AG08396 (cell line): ENCODE measurements at regions not wholly inside any gene's neighbourhood (a gene's known extent, or its start where the extent isn't known, plus 50 kb on each side); places are given as distances from the start of the nearest gene placed in this dataset.

Experiments
- DNase-seq: peaks from one replicate; pipeline ENCODE4 v3.0.0; 2012; ENCODE audit warnings: low spot score, mixed read lengths

DNA sequence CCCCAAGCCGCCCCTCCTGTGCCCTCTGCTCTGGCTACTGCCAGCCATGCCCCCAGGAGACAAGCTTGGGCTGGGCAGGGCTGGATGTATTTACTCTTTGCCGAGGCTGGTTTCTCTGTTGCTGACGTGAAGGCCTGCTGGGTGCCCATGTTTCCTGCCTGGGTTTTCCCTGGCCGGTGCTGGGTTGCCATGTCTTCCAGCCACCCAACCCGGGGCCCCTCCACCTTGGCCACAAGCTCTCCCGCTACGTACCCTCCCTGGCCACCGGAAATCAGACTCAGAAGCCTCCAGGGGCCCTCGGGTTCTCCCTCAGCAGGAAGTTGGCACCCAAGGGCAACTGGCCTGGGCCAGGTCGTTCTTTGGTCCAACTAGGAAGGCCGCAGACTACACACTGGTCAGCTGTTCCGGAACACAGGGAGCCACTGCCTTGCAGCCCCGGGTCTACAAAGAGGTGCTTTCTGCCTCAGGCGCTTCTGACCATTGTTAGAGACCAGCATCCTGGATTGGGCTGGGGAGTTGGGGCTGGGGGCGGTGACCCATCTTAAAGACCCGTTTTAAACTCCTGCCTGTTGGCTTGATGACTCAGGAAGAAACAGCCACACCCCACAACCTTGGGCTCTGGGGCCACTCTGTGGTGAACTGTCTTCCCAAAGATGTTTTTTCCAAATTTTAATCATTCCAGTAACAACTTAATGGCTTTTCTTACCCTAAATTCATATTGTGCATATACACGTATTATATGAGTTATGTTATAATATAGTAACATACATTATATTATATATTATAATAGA, 71.2 kb upstream of the RUNX3 start:
- DNase-seq, result no peak

DNA sequence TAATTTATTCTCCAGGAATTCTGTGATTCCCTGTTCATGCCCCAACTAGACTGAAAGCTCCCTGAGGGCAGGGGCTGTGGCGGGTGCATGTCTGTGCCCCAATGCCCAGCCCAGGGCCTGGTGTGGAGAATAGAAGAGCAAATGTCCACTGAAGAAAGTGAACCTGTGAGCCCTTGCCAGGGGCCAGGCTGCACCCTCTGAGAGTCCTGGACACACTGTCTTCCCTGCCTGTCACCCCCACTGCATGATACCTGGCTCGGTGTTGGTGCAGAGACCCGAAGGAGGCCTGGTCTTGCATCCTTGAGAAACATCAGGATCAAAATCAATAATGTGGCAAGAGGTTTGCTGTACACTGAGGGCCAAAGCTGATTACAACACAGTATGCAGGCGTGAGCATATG, 69.8 kb upstream of the RUNX3 start:
- DNase-seq, result no peak

DNA sequence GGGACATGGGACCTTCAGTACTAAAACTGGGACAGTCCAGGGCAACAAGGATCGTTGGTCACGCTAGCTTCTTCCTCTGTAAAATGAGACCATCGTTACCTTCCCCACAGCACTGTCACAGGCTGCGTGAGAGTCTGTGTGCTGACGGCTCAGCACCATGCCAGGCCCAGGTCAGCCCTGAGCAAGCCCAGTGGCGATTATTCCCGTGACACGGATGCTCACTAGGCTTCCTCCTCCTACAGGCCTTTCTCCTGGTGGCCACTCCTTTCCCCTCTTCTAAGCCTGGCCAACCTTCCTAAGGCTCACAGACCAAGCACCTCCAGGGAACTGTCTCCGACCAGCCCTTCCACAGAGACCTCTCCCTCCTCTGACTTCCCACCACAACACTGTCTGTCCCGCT, 69.3 kb upstream of the RUNX3 start:
- no peak for DNase-seq

DNA sequence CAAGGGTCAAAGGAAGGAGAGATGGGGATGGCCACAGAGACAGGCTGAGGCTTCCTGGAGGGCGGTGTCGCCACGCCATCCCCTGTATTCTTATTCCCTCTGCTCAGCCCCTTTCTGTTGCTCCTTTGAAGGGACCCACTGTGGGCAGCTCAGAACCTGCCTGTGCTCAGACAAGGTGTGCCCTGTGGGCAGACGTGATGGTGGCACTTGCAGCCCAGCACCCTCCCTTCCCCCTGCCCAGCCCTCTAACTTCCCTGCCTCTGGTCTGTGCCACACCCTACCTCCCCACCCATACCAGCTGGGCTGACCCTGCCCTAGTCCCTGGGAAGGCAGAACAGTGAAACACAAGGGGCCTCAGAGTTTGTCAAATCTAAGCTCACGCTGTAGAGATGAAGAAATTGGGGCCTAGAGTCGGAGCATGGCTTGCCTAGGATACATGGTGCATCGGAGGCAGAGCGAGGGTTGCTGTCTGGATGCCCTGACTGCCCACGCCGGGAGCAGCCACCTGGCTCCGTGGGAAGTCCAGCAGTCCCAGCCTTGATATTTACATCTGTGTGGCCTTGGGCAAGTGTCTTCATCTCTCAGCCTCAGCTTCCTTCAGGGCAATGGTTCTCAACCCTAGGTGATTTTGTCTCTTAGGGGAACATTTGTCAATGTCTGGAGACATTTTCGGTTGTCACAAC, 68.6 kb upstream of the RUNX3 start:
- no peak for DNase-seq

DNA sequence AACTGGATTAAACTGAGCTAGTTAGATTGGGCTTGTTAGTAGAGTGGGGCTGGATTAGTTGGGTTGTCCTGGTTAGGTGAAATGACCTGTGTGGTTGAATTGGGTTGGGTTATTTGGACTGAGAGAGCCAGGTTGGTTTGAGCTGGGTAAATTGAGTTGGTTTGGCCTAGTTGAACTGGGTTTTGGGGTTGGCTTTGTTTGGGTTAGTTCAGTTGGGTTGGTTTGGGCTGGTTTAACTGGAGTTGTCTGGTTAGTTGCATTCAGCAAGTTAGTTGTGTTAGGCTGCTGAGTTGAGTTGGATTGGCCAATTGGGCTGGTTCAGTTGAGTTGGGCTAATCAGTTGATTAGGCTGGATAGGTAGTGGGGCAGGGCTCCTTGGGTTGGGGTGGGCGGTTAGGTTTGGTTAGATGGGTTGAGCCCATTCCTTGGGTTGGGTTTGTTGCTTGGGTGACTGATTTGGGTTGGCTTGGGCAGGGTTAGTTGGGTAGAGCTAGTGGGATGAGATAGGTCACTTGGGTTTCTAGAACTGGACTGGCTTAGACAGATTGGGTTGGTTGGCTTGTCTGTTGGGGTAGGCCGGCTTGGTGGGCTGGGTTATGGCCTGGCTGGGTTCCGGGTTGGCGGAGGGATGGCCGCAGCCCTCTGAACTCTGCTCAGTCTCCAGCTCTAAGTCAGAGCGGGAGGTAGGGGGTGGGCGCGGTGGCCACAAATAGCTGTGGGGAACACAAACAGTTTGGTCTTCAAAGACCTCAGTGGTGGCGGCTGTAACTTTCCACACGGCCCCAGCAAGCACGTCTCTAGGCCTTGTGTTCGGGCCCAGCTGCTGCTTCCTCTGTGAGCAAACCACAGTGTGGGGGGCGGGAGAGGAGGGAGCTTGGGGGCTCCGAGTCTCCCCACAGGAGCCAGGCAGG, 67.2 kb upstream of the RUNX3 start:
- no peak for DNase-seq

DNA sequence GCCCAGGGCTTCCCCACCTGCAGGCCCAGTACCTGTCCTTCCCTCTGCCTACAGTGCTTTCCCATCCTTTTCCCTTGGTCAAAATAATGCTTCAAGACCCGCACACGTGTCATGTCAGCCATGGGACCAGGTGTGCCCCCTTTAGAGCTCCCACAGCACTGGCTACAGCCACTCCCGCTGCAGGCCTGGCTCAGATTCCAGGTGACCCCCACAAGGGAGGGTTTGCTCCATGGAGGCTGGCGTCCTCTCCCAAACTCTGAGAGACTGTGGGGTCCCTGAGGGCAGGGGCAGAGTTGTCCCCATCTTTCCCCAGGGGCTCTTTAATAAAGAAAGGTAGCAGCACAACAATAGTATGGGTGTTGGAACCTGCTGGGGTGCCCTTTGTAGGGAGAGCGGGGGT, 66.4 kb upstream of the RUNX3 start:
- no peak for DNase-seq

DNA sequence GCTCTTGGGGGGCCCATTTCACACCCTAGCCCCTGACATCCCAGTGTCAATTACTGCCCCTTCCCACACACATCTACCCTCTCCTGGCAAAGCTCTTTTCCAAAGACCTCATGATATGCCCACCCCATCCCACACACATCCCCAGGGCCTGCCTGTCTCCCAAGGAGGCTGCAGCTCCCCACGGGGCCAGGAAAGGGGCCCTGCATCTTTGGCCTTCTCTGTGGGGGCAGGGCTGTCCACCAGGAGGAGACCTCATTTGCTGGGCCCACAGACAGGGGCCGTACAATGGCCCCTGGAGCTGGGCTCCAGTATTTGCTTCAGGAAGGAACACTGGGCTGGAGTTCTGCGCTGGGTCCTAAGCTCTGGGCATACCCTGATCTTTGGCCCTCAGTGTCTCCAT, 65.6 kb upstream of the RUNX3 start:
- no peak for DNase-seq

DNA sequence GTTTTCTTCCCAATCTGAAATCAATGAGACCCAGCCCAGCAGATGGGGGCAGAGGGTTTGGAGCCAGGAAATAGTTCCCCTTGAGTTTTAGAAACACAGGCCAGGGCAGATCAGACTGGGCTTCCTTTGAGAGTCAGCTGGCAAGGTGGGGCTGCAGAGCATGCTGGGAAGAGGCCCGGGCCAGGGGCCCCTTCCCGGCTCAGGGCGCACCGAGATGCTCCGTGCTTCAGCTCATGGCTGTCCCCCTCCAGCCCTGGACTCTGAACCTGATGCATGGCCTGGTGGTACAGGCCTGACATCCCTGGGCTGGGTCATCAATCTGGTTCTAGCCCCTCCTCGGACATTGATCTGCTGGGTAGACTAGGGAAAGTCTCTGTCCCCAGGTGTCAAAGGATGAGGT, 65.1 kb upstream of the RUNX3 start:
- DNase-seq, result no peak

DNA sequence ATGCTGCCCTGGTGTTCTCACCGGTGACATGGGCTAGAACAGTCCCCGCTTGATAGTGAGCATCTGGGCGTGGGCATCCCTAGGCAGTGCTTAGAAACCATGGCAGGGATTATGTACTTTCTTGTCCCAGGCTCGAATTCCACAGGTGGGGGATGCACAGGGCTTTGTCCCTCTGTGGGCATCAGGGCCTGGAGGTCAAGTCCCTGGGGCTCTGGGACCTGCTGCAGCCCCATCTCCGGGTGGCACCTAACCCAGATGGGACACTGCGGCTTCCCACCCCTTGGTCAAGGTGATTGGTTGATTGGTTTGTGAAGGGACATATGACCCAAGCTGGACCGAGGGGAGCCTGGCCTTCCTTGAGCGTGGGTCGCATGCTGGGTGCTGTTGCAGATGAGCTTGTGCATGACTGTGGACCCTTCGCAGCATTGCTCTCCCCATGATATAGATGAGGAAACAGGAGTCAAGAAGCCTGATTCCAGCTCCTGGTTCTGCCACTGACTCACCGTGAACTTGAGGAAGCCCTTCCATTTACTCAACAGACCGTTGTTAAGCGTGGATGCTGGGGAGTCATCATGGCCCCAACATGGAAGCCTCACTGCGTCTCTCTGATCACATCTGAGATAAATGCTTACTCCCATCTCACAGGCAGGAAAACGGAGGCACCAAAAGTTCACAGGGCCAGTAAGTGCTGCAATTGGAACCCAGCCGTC, 64.0 kb upstream of the RUNX3 start:
- DNase-seq, result no peak

DNA sequence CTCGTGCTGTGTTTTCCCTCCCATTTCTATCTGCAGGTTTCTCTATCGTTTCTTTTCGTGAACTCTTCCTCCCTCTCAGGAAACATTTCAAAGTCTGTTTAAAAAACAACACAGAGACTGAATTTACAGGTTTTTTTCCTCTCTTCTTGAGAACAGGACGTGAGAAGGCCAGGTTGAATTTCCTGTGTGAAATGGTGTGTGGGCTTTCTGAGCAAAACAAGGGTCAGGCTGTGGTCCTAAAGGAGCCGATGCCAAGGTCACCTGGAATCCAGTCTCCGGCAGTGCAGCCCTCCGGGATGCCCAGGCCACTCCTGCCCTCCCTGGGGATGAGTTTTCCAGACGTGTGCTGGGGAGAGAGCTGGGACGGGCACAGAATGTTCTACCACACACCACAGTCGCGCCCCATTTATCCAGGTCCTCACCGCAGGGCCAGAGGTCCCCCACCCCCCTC, 62.7 kb upstream of the RUNX3 start:
- DNase-seq, result no peak

DNA sequence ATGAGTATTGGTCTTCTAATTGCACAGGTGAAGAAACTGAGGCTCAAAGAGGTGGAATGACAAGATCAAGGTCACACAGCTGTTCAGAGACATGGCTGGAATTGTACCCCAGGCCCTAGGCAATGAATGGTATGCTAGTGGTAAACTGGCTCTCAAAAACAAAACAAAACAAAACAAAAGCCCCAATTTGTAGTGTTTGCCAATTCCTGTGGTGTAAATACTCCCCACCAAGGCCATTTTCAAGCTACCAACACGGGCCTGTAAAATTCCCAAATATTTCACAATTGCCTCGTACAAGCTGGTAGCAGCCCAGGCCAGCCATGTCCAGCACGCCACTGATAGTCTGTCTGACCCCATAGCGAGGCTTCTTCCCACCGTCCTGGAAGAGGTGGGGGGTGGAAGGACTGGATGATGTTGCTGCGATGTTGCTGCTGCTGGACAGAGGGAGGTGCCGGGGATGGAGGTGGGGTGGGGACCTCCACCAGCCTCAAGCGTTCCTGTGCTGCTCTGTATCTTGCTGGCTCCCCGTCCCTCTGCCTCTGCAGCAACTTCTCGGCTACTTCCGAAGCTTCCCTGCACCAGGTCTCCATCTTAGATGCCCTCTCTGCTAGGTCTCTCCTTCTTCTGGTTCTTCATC, 62.2 kb upstream of the RUNX3 start:
- DNase-seq, result no peak

DNA sequence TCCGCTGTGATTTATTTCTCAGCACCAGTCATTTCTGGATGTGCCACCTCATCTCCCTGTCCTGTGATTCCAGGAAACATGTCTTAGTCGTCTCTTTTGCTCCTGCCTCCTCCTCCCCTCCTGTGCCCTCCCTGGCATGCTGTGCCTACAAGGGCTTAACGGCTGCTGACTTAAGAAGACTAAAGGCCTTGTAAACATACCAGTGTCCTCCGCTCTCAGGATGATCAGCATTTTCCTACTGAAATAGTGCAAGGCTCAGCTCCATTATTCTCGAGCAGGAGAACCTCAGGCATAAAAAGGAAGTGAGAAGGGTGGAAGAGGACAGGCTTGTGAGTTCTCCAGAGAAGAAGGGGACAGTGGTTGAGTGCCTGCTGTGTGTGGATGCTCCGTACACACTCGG, 61.6 kb upstream of the RUNX3 start:
- no peak for DNase-seq

DNA sequence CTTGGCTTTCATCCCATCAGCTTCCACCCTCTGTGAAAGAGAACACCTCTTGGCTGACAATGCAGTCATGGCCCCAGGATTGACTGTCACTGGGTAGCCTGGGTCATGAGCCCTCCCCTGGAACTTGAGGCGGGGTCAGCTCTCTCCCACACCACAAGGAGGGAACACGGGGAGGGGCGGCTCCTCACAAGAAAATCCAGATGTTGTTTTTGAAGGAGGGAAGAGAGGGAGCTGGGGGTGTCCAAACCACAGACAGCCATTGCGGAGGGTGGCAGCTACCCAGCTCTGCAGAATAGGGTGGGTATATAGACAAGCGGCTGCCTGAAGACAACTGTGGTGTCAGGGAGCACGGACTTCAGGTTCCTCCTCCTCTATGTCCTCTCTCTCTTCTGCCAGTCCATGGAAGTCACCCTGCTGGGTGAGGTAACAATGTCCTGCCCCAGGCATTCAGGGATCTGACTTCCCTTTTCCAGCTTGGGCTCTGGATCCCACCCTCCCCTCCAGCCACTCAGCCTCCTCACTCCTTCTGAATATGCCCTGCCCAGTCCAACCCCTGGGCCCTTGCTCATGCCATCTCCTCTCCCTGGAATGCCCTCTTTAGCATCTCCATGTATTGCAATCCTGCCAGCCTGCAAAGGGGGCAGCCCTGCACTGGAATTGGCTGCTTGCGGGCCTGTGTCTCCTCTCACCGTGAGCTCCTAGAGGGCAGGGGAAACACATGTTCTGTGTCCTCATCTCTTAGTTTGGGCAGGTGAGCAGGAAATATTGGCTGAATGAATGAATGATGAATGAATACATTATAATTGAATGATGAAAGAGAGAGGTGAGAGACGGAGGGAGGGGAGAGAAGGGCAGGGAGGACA, 60.9 kb upstream of the RUNX3 start:
- no peak for DNase-seq

DNA sequence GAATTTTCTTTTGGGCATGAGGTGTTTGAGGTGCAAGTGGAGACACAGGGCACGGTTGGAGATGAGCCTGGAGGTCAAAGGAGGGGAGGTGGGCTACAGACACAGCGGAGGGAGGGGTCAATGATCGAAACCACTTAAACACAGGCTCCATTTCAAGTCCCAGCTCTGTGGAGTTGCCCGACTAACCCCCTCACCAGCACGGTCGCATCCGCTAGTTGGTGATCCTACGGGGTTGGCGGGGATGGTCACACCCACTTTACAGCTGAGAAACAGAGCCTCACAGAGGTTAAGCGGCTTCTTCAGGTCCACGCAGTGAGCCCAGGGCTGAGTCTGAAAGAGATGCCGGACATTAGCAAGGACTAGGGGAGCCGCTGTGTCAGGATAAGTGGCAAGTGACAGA, 60.1 kb upstream of the RUNX3 start:
- no peak for DNase-seq

DNA sequence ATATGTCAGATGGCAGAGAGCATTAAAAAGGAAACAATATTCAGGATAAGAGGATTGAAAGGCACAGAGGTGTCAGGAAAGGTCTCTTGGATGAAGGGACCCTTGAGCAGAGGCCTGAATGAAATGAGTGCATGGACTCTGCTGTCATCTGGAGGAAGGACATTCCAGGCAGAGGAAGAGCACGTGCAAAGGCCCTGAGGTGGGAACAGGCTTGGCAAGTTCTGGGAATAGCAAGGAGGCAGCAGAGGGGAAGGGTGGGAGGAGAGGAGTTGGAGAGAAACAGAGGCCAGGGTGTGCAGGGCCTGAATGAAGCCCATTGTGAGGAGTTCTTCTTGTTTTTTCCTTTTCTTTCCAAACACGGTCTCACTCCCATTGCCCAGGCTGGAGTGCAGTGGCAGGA, 59.0 kb upstream of the RUNX3 start:
- DNase-seq, result no peak

DNA sequence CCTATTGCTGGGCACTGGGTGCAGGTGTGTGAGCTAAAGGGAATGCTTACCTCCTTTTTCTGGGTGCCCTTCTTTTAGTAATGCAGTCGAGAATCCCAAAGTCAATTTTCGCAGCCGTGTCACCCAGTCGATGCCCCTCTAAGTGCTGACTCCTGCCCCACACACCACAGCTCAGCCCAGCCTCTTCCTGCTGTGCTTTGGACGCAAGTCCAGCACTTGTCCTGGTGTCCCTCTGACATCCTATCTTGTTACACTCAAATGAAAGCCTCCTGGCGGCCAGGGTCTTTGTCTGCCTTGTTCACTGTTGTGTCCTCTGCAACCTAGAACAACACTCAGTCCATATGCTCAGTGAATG, 58.5 kb upstream of the RUNX3 start:
- no peak for DNase-seq

DNA sequence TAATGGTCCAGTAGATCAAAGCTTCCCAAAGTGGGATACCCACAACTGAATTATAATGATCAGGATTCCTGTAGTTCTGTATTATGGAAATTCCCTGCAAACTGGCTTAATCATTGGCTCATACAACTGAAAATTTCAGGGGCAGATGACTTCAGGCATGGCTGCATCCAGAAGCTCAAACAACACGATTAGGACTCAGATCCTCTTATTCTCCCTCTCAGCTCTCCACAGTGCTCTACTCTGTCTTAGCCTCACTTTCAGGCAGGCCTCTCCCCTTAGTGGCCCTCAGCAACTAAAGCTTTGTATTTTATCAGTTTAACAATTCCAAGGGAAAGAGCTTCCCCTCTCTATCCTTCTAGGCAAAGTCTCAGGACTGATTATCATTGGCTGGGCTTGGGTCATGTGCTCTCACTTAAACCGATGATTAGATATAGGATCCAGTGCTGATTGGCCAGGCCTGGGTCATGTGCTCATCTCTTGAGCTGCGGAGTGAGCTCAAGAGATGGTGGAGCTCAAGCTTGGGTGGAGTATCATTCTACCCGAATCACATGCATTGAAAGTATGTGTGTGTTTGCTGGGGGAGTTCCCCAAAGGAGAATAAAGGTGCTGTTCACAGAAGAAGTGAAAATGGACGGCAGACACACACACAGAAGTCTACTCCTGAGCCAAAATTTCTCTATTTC, 57.9 kb upstream of the RUNX3 start:
- DNase-seq, result no peak

DNA sequence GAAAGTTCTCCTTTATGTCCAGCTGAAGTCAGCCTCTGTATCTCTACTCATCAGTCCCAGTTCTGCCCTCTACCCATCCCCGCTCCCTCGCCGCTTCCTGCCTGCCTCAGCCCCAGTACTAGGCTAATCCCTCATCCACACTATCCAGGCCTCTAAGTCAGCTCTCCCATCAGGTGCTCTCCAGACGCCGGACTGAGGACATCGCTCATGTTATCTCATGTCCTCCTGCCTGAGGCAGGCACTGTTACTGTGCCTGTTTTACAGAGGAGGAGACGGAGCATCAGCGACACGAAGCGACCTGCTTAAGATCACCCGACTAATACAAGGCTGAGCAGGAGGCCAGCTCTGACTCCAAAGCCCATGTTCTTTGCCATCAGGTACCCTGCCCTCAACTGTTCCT, 57.3 kb upstream of the RUNX3 start:
- DNase-seq, result no peak

DNA sequence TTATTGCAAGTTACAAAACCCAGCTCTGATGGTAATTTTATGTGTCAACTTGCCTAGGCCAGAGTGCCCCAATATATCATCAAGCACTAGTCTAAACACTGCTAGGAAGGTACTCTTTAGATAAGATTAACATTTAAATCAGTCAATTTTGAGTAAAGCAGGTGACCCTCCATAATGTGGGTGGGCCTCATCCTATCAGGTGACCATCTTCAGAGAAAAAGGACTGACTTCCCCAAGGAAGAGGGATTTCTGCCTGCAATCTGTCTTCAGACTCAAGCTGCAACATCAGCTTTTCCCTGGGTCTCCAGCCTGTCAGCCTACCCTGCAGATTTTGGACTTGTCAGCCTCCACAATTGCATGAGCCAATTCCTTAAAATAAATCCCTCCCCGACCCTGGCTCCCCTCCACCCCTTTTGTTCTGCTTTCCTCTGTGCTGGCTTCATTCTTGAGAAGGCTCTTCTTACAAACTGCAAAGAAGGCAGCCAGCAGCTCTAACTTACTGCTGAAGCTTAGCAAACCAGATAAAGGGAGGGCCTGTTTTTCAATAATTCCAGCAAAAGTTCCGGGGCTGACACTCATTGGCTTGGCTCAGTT, 56.4 kb upstream of the RUNX3 start:
- DNase-seq, result no peak

DNA sequence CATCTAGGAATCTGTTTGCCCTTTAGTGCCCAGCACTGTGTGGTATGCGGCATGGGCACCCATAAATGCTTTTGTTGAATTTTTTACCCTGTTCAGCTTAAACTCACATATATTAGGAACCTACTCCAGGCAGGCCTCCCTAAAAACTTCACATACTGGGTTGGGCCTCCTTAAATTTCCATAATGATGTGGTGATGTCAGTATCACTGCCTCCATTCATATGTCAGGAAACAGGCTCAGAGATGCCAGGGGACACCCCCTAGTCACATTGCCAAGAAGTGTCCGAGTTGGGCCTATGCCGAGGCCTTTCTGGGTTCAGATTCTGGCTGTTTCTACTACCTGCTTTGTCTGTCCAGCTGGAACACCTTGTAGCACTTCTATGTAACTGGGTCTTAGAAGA, 55.7 kb upstream of the RUNX3 start:
- no peak for DNase-seq
